GM18951 (cell line): ENCODE measurements at regions not wholly inside any gene's neighbourhood (a gene's known extent, or its start where the extent isn't known, plus 50 kb on each side); places are given as distances from the start of the nearest gene placed in this dataset.

Experiments
- POLR2A ChIP-seq: IDR thresholded peaks from 4 replicates; pipeline ENCODE4 v1.6.1; 2011; ENCODE audit warnings: mild to moderate bottlenecking; ENCODE audit not compliant: insufficient read length, insufficient read depth; ENCODE audit errors: extremely low read depth
- in situ Hi-C: fragments of 300-500 bp; cut with MboI; formaldehyde crosslinking; loops from one replicate; pipeline ENCODE4 v1.12.0; 2022; ENCODE audit warnings: low sequenced_read_pairs, mixed read lengths, inconsistent platforms; ENCODE audit not compliant: unreplicated experiment

DNA sequence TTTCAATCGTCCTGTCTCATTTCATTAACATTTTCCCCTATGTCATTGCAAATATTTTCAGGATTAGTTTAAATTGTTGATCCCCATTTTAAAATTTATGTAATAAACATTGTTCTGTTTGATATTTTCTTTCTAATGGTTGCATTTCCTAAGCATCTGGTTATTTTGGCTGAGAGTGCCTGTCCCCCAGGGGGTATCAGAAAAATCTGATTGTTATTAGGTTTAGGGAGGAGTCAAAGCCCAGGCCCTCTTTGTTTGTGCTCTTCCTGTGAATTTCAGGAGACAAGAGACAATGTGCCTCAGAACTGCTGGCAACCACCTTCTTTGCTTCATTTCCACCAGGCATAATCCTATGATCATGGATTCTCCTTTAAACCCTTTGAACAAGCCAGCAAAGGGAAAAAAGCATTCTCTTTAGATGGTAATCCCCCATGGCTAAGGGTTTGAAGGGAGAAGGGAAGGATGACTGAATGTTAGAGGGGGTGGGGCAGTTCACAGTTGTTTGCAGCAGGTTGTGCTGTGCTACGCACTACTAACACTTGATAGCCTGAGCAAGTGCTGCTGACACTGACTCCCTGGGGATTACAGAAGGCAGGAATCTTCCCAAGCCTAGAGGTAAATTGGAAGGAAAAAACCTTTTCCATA lies 462.4 kb upstream of the LRRC4C start:
- in situ Hi-C loops, result no loop called here
- TF ChIP-seq POLR2A, result no peak

DNA sequence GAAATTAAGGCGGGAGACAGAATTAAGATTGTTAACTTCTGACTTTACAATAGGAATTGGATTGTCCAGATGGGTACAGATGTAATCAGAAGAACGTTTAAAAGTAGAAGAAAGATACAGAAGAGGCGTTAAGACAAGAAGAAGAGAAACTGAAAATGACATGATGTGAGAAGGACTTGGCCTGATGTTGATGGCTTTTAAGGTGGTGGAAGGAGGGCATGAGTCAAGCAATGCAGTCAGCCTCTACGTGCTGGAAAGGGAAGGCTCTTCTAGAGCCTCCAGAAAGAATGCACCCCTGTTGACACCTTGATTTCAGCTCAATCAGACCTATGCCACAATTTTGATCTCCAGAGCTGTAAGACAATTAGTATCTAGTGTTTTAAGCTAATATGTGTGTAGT lies 466.9 kb upstream of the LRRC4C start:
- in situ Hi-C loops, result no loop called here

DNA sequence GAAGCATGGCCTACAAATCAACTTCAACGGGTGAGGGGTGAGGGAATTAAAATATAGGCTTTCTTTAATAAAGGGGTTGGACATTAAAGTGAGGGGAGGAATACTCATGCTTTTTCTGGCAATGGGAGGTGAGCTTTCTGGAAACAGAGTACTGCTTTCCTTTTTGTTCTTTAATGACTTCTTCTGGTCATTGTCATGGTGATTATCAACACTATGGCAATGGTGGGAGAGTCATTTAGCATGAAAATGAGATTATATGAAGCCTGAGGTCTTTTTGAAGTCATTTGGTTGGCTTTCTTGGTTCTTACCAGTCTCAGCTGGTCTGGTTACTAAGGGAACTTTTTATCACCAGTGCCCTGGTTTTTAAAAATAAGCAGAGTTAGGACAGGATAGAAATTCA lies 475.8 kb upstream of the LRRC4C start:
- TF ChIP-seq POLR2A, result no peak
- in situ Hi-C loops, result no loop called here

More for the DNA sequence above, 466.9 kb upstream of the LRRC4C start:
- no peak for TF ChIP-seq POLR2A

DNA sequence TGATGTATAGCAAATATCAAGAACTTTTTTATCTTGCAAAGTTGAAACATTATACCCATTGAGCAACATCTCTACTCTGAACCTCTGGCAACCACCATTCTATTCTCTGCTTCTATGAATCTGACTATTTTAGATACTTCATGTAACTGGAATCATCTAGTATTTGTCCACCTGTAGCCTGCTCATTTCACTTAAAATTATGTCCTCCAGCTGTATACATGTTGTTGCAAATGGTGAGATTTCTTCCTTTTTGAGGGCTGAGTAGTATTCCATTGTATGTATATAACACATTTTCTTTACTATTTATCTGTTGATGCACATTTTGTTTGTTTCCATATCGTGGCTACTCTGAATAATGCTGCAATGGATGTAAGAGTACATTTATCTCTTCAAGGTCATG lies 476.3 kb upstream of the LRRC4C start:
- no peak for TF ChIP-seq POLR2A
- in situ Hi-C loops, result no loop called here

DNA sequence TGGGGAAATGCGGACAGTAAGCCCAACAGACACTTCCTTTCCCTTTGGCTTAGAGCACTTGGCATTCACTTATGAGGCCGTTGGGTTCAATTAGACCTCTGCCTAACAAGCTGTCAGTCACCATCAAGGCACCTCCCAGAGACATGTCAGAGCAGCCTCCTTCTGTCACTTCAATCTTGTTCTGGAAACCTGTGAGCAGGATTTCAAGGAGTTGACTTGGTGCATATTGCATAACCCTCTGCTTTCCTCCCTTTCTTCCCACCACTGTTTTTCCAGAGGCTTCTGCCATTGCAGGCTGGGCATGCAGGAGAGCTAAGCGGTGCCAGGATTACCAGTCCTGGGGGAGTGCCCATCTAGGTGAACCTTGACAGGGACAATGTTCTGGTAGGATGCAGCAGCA lies 484.2 kb upstream of the LRRC4C start:
- in situ Hi-C loops, result no loop called here
- TF ChIP-seq POLR2A, result no peak

DNA sequence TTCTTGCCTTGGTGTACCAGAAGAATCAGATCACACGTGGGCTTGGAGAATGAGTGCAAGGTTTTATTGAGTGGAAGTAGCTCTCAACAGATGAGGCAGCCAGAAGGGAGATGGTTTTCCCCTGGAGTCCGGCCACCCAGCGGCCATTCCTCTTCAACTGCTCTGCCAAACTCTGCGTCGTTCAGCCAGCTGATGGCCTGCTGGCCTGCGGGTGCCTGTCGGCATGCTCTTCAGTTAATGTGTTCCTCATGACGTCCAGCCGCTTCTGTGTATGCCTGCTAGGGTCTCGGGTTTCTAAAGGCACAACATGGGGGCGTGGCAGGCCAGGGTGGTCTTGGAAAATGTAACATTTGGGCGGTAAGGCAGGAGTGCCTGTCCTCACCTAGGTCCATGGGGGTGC lies 487.9 kb upstream of the LRRC4C start:
- no peak for TF ChIP-seq POLR2A

DNA sequence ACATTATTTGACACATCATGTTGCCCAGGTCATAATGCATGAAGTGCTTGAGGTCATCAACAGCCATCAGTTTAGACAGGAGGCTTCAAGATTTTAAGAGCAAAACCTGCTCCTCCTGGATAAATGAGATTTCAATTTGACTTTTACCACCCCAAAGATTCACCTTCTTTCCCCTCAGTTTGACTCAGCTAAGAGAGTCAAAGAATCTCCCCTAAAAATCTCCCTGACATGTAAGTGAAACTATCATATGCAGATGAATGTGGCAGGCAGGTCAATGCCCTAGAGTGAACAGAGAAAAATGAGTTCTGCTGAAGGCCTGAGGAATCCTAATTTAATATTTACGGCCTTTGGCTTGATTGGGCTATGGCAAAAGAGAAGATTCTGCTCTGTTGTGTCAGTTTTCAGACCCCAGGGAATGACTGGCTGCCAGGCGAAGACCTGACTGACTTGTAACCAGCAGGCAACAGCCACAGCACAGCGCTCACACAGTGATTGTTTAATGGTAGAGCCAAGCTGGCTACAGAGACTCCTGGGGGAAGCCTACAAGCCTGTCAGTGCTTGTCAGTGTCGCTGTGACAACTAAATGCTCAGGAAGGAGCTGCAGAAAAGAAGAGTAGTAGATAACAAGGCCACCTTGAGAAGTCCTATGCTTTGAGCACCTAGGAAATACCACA lies 491.2 kb upstream of the LRRC4C start:
- in situ Hi-C loops, result no loop called here
- TF ChIP-seq POLR2A, result no peak

More for the DNA sequence above, 487.9 kb upstream of the LRRC4C start:
- in situ Hi-C loops, result no loop called here

DNA sequence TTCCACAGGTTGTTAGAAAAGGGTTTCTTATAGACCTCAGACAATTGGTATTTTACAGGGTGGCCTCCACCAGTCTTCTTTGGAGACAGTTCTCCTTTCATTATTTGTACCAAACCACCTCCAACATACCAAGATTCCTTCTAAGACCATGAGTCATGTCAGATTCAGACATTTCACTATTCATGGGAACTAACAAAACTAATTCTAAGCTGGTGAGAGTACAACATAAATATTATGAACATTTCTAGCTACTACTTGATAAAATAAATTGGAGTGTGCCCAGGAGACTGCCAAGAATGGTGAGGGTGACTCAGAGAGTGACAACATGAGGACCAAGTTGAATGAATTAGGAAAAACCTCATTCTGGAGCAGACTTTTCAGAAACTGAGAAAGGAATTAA lies 494.6 kb upstream of the LRRC4C start:
- in situ Hi-C loops, result no loop called here
- no peak for TF ChIP-seq POLR2A

DNA sequence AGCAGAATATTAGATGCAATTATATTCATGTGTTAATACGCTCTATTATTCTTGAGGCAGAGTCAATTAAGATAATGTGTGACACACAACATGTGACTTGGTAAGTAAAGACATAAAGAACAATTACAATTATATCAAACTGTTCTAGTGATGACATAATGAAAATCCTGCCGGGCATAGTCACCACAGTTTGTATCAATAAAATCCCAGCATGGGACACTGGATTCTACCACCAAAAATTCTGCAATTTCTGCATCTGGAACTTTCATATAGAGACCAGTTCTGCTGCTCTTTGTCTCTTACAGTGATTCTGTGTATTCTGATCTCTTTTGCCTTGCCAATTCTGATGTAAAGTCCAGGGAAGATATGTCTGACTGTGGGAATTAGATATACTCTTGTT lies 495.6 kb upstream of the LRRC4C start:
- TF ChIP-seq POLR2A, result no peak
- in situ Hi-C loops, result no loop called here

DNA sequence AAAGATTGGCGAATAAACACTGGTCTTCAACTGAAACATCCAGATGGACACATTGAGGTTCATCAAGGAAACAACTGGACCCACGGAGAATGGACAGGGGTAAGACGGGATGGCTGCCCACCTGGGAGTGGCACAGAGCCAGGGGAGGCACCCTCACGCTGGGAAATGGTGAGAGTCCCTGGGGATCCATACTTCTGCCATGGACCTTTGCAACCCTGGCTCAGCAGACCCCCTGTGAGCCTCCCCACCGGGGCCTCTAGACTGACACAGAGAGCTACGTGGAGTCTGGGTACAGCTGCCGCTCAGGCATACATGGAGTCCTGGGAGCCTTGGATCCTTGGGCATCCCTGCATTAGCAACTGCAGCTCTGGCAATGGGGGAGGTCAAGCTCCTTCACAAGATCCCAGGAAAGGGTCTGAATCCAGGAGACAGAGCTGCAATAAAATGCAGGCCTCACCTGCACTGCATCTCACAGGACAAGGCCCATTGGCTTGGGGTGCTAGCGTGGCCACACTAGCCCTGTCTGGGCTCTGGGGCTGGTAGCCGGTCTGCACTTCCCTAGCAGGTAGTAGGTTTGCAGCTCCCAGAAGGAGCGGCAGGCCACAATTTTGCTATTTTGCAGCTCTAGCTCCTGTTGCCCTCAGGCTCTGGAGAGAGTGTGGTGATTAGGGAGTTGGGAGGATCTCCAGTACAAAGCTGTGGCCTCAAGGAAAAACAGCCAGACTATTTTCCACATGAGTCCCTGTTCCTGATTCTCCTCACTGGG lies 496.4 kb upstream of the LRRC4C start:
- no peak for TF ChIP-seq POLR2A
- in situ Hi-C loops, result no loop called here

DNA sequence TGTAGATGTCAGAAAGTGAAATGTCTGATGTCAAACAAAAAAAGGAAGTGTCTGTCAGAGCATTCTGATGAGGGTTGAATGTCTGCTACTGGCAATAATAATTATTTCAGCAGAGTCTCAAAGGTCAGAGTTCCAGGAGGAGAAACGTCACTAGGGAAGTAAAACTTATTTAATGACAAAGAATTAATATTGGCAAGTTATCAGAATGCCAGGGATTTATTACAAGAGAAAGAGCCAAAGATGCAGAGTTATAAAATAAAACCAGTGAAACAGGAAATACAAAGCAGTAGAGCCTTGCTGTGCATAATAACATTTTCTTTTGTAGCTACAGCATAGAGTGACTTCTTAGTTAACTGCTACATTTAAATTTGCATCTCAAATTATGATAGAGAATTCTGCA lies 504.0 kb upstream of the LRRC4C start:
- in situ Hi-C loops, result no loop called here
- no peak for TF ChIP-seq POLR2A

DNA sequence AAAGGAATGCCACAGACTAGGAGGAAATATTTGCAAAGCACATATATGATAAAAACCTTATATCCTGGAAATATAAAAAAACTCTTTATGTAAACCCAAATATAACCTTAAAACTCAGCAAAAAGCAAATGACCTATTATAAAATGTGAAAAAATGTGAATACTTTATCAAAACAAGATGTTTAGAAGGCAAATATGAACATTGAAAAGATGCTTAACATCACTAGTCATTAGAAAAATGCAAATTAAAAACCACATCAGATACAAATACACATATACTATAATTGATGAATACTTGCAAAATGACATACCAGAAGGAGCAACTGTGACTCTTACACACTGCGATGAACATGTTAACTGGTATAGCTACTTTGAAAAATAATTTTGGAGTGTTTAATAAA lies 511.2 kb upstream of the LRRC4C start:
- TF ChIP-seq POLR2A, result no peak
- in situ Hi-C loops, result no loop called here

DNA sequence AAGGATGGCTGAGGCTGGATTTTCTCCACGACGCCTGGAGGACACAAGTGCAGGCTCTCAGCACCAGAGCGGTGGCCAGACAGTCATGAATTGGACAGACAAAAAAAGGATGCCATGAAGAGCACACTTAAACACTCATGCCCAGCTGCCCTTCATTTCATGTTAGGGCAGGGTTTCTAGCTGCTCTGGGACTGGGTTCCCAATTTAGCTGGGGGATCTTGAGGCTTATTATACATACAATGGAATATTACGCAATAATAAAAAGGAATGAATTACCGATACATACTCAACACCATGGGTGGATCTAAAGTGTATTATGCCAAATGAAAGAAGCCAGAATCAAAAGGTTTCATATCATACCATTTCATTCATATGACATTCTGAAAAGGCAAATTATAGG lies 512.1 kb upstream of the LRRC4C start:
- in situ Hi-C loops, result no loop called here
- TF ChIP-seq POLR2A, result no peak

DNA sequence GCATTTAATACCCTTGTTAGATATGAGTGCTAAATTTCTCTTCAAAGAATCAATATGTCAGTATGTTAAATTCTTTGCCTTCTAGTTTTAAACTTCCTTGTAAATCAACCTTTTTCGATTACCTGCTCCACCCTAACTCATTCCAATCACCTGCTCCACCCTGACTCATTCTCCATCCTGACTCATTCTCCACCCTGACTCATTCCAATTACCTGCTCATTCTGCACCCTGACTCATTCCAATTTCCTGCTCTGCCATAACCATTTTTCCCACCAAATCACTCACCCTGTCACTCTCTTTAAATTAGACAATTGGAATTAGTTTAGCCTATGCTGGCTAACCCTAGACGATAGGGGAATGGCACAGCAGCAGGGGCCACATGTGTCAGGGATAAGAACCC lies 519.5 kb upstream of the LRRC4C start:
- in situ Hi-C loops, result no loop called here
- TF ChIP-seq POLR2A, result no peak

DNA sequence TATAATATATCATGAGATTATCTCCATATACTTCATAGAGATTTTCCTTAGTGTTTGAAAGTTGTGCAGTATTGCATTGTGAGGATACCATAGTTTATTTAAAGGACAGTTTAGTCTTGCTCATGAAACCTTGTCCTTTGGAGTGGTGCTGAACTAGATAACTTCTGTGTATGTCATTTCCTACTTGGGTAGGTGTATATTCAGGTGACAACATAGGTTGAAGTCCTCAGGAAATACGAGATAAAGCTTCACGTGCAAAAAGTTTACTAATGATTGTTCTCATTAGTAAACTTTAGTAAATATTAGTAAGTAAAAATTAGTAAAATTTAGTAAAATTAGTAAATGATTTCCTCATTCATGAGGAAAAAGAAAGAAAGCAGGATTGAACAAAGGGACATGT lies 521.3 kb upstream of the LRRC4C start:
- in situ Hi-C loops, result no loop called here
- TF ChIP-seq POLR2A, result no peak
